ENCODE measurements at regions not wholly inside any gene's neighbourhood (a gene's known extent, or its start where the extent isn't known, plus 50 kb on each side); places are given as distances from the start of the nearest gene placed in this dataset.
"Not testable (repeated sequence)": the region's sequence is repeated elsewhere in the genome, so short reads cannot be mapped to it uniquely, and the experiment has no call there.

DNA sequence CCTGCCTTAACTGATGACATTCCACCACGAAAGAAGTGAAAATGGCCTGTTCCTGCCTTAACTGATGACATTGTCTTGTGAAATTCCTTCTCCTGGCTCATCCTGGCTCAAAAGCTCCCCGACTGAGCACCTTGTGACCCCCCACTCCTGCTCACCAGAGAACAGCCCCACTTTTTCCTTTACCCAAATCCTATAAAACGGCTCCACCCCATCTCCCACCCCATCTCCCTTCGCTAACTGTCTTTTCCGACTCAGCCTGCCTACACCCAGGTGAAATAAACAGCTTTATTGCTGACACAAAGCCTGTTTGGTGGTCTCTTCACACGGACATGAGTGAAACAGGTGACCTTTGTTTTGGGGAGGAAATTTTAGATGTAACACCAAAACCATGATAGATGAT is 674.4 kb downstream of the TLE1 start:
- not testable (repeated sequence) for TF ChIP-seq EZH2 (IDR thresholded peaks at IDR 0.05; ENCODE audit: borderline replicate concordance, low read length)
- TF ChIP-seq, protein P1, sequence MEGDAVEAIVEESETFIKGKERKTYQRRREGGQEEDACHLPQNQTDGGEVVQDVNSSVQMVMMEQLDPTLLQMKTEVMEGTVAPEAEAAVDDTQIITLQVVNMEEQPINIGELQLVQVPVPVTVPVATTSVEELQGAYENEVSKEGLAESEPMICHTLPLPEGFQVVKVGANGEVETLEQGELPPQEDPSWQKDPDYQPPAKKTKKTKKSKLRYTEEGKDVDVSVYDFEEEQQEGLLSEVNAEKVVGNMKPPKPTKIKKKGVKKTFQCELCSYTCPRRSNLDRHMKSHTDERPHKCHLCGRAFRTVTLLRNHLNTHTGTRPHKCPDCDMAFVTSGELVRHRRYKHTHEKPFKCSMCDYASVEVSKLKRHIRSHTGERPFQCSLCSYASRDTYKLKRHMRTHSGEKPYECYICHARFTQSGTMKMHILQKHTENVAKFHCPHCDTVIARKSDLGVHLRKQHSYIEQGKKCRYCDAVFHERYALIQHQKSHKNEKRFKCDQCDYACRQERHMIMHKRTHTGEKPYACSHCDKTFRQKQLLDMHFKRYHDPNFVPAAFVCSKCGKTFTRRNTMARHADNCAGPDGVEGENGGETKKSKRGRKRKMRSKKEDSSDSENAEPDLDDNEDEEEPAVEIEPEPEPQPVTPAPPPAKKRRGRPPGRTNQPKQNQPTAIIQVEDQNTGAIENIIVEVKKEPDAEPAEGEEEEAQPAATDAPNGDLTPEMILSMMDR (conservative IDR thresholded peaks at IDR 0.05 in 1 of 2, IDR thresholded peaks at IDR 0.05 in 1 of 2; ENCODE audit: extremely low read depth in 1 of 2, insufficient read depth in 1 of 2, low read depth in 1 of 2, low read length in 2 of 2), result not testable (repeated sequence)

All from mammary epithelial cell (primary cell).